ENCODE measurements at regions not wholly inside any gene's neighbourhood (a gene's known extent, or its start where the extent isn't known, plus 50 kb on each side); places are given as distances from the start of the nearest gene placed in this dataset.

GRCh38 chr1:168821434-168821833 is 92.4 kb upstream of the DPT start:
- TF ChIP-seq CTCF (IDR thresholded peaks at IDR 0.05): no peak
- no peak for DNase-seq
- no peaks in the 10 kb centered on the region for H3K36me3 ChIP-seq (ENCODE audit: low read depth)
- H3K4me3 ChIP-seq: no peak overlapping the region
- no peaks in the 10 kb centered on the region for H3K9me3 ChIP-seq
- no peak for ATAC-seq
- intact Hi-C loops (cut with DNase I, micrococcal nuclease): no loop called here
- no peaks in the 10 kb centered on the region for H3K4me1 ChIP-seq (ENCODE audit: low read depth)

- Histone ChIP-seq H3K4me3 (no peak overlapping the region), H3K36me3 (ENCODE audit: low read depth) (no peaks in the 10 kb centered on the region), H3K4me1 (ENCODE audit: low read depth) (no peaks in the 10 kb centered on the region), H3K9me3 (no peaks in the 10 kb centered on the region)
- TF ChIP-seq CTCF (IDR thresholded peaks at IDR 0.05): no peak
- ATAC-seq: no peak
- intact Hi-C loops (cut with DNase I, micrococcal nuclease): no loop called here
- DNase-seq: no peak
Measured at GRCh38 chr1:168822911-168823310, 93.9 kb upstream of the DPT start.

GRCh38 chr1:168823988-168824387 is 95.0 kb upstream of the DPT start:
- no peak for TF ChIP-seq CTCF (IDR thresholded peaks at IDR 0.05)

GRCh38 chr1:168824418-168825065 is 95.5 kb upstream of the DPT start:
- intact Hi-C loops (cut with DNase I, micrococcal nuclease): no loop called here
- ATAC-seq (no peak), DNase-seq (no peak)
- Histone ChIP-seq H3K36me3 (ENCODE audit: low read depth) (no peaks in the 10 kb centered on the region), H3K4me1 (ENCODE audit: low read depth) (no peaks in the 10 kb centered on the region), H3K4me3 (no peak overlapping the region), H3K9me3 (no peaks in the 10 kb centered on the region)
- TF ChIP-seq CTCF (IDR thresholded peaks at IDR 0.05): no peak

More at GRCh38 chr1:168823988-168824387, 95.0 kb upstream of the DPT start:
- ATAC-seq: no peak
- intact Hi-C loops (cut with DNase I, micrococcal nuclease): no loop called here
- H3K36me3 ChIP-seq (ENCODE audit: low read depth): no peaks in the 10 kb centered on the region
- H3K9me3 ChIP-seq: no peaks in the 10 kb centered on the region
- no peak for DNase-seq
- H3K4me3 ChIP-seq: no peak overlapping the region
- H3K4me1 ChIP-seq (ENCODE audit: low read depth): no peaks in the 10 kb centered on the region

- ATAC-seq (no peak), DNase-seq (no peak)
- Histone ChIP-seq H3K4me1 (ENCODE audit: low read depth) (no peaks in the 10 kb centered on the region), H3K4me3 (no peak overlapping the region), H3K36me3 (ENCODE audit: low read depth) (no peaks in the 10 kb centered on the region), H3K9me3 (no peaks in the 10 kb centered on the region)
- TF ChIP-seq CTCF (IDR thresholded peaks at IDR 0.05): no peak
- intact Hi-C loops (cut with DNase I, micrococcal nuclease): no loop called here
Measured at GRCh38 chr1:168825129-168825528, 96.1 kb upstream of the DPT start.

GRCh38 chr1:168825820-168826219 is 96.8 kb upstream of the DPT start:
- TF ChIP-seq CTCF (IDR thresholded peaks at IDR 0.05): no peak
- no peaks in the 10 kb centered on the region for H3K4me1 ChIP-seq (ENCODE audit: low read depth)
- H3K4me3 ChIP-seq: no peak overlapping the region
- DNase-seq: no peak
- no peaks in the 10 kb centered on the region for H3K9me3 ChIP-seq
- intact Hi-C loops (cut with DNase I, micrococcal nuclease): no loop called here
- ATAC-seq: no peak
- no peaks in the 10 kb centered on the region for H3K36me3 ChIP-seq (ENCODE audit: low read depth)

Measured in mucosa of descending colon (tissue), 3 donors.